Epithelial cell of esophagus (primary cell): ENCODE measurements at regions not wholly inside any gene's neighbourhood (a gene's known extent, or its start where the extent isn't known, plus 50 kb on each side); places are given as distances from the start of the nearest gene placed in this dataset.

Experiments used
- DNase-seq: peaks from one replicate; pipeline ENCODE4 v3.0.0; 2010; ENCODE audit warnings: low read depth
- H3K4me3 ChIP-seq: 2 replicates; pipeline ENCODE4 v1.5.1; 2011; ENCODE audit warnings: mild to moderate bottlenecking, low read length, control low read depth
- TF ChIP-seq, protein P1 (sequence below): IDR thresholded peaks from 2 replicates; pipeline ENCODE4 v1.5.1; 2011; ENCODE audit warnings: low read depth, mild to moderate bottlenecking, low read length, control low read depth, inconsistent platforms; ENCODE audit not compliant: insufficient read depth; ENCODE audit errors: missing control alignments

DNA sequence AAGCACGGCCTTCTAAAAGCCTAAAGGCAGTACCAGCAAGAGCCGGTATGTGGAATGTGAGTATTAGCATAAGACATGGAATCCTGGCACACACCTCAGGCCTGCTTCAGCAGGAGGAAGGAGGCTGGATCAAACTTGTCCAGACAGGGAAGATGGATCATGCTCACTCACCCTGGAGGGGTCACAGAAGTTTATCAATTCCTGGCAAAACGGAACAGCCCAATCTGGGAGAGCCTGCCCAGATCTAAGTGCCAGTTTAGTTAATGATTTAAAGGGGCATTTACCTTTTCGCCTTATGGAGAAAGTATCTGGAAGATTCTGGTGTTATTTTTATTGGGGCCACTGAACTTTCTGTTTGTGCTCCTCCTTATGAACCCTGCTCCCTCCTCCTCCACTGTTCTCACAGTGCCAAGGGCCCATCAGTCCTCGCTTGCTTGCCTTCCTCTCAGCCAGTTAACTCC, 58.3 kb upstream of the NFE2L2 start:
- no peak overlapping the region for H3K4me3 ChIP-seq
- TF ChIP-seq, protein P1, sequence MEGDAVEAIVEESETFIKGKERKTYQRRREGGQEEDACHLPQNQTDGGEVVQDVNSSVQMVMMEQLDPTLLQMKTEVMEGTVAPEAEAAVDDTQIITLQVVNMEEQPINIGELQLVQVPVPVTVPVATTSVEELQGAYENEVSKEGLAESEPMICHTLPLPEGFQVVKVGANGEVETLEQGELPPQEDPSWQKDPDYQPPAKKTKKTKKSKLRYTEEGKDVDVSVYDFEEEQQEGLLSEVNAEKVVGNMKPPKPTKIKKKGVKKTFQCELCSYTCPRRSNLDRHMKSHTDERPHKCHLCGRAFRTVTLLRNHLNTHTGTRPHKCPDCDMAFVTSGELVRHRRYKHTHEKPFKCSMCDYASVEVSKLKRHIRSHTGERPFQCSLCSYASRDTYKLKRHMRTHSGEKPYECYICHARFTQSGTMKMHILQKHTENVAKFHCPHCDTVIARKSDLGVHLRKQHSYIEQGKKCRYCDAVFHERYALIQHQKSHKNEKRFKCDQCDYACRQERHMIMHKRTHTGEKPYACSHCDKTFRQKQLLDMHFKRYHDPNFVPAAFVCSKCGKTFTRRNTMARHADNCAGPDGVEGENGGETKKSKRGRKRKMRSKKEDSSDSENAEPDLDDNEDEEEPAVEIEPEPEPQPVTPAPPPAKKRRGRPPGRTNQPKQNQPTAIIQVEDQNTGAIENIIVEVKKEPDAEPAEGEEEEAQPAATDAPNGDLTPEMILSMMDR: peak; percentile 36
- peak; percentile 96 for DNase-seq

DNA sequence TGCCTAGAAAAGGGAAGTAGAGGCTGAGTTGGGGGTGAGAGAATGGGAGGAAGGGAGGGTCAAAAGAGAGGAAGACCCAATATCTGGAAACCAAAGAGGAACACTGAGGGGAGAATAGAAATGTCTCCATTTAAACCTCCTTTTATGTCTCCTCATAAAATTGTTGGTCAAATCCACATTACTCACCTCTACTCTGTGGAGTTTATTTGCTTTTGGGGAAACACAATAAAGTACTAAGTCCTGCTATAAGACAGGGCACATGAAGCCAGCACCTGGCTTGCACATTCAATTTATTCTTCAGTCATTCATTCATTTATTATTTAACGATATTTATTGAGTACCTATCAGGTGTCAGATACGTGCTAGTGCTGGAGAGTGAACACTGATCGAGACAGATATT, 60.3 kb upstream of the NFE2L2 start:
- TF ChIP-seq, protein P1: no peak
- no peak for DNase-seq
- no peak overlapping the region for H3K4me3 ChIP-seq

- TF ChIP-seq, protein P1: no peak
- DNase-seq: peak; percentile 69
- H3K4me3 ChIP-seq: no peak overlapping the region
Measured at GRCh38 chr2:177325554-177325953, 61.0 kb upstream of the NFE2L2 start.

DNA sequence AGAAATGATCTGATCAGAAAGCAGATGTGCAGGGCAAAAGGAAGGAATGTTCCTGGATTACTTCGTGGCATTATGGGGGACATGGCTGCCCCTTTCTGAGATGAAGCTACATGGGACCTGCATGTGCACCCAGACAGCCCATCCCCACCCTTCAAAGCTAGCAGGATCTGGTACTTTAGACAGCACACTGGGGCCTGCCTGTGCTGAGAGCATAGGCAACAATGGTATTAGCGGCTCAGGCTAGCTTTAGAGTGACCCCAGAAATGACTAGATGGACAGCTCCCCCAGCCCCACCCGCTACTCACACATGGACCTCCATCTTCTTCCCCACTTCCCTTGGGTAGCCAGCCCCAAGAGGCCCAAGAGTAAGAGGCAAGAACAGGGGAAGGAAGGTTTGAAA, 61.5 kb upstream of the NFE2L2 start:
- no peak overlapping the region for H3K4me3 ChIP-seq
- TF ChIP-seq, protein P1: no peak
- DNase-seq: no peak

- DNase-seq: peak; percentile 82
- H3K4me3 ChIP-seq: no peak overlapping the region
- TF ChIP-seq, protein P1: peak; percentile 24
Measured at GRCh38 chr2:177326591-177326990, 62.1 kb upstream of the NFE2L2 start.

GRCh38 chr2:177327009-177327408, 62.5 kb upstream of the NFE2L2 start:
- no peak overlapping the region for H3K4me3 ChIP-seq
- no peak for DNase-seq
- TF ChIP-seq, protein P1: no peak

GRCh38 chr2:177328056-177328455, 63.5 kb upstream of the NFE2L2 start:
- TF ChIP-seq, protein P1: no peak
- DNase-seq: peak; percentile 33
- no peak overlapping the region for H3K4me3 ChIP-seq
